ENCODE measurements at regions not wholly inside any gene's neighbourhood (a gene's known extent, or its start where the extent isn't known, plus 50 kb on each side); places are given as distances from the start of the nearest gene placed in this dataset.
A peak's percentile ranks its signal among the peaks of the same experiment; 100 is the strongest.

GRCh38 chr11:112689851-112690250 is 271.4 kb upstream of the NCAM1 start:
- Histone ChIP-seq H3K27me3 (ENCODE audit: control insufficient read depth, insufficient read depth, low read length) (no peaks in the 10 kb centered on the region), H3K36me3 (ENCODE audit: control insufficient read depth, insufficient read depth, low read length) (no peaks in the 10 kb centered on the region), H3K4me3 (ENCODE audit: low read depth, low read length) (no peak overlapping the region)
- DNase-seq (ENCODE audit: low read depth) (no peak), FAIRE-seq (no peak)
- TF ChIP-seq, protein P1, sequence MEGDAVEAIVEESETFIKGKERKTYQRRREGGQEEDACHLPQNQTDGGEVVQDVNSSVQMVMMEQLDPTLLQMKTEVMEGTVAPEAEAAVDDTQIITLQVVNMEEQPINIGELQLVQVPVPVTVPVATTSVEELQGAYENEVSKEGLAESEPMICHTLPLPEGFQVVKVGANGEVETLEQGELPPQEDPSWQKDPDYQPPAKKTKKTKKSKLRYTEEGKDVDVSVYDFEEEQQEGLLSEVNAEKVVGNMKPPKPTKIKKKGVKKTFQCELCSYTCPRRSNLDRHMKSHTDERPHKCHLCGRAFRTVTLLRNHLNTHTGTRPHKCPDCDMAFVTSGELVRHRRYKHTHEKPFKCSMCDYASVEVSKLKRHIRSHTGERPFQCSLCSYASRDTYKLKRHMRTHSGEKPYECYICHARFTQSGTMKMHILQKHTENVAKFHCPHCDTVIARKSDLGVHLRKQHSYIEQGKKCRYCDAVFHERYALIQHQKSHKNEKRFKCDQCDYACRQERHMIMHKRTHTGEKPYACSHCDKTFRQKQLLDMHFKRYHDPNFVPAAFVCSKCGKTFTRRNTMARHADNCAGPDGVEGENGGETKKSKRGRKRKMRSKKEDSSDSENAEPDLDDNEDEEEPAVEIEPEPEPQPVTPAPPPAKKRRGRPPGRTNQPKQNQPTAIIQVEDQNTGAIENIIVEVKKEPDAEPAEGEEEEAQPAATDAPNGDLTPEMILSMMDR (IDR thresholded peaks at IDR 0.05; ENCODE audit: insufficient read depth, low read length, severe bottlenecking): no peak

- H3K27me3 ChIP-seq (ENCODE audit: control insufficient read depth, insufficient read depth, low read length): no peaks in the 10 kb centered on the region
- DNase-seq (ENCODE audit: low read depth) (peak; percentile 22), FAIRE-seq (no peak)
- TF ChIP-seq, protein P1 (IDR thresholded peaks at IDR 0.05; ENCODE audit: insufficient read depth, low read length, severe bottlenecking): no peak
- H3K4me3 ChIP-seq (ENCODE audit: low read depth, low read length): no peak overlapping the region
- H3K36me3 ChIP-seq (ENCODE audit: control insufficient read depth, insufficient read depth, low read length): no peaks in the 10 kb centered on the region
These were observed 267.4 kb upstream of the NCAM1 start for GRCh38 chr11:112693781-112694180.

DNA sequence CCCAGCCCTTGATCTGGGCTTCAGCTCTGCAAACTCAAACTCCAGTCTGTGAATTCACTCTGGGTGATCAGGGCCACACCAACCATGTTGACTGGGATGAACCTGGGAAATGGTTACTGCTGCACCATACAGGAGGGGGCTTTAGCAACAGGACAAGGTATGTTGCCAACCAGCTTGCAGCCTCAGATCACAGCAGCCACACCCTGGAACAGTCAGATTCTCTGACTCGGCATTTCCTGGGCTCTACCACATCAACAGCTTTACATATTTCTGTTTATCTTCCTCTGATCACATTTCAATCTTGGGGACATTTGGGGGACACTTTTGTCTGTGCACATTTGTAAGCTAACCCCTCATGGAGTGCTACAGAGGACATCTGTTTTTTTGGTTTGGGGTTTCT is 267.0 kb upstream of the NCAM1 start:
- H3K4me3 ChIP-seq (ENCODE audit: low read depth, low read length): no peak overlapping the region
- peak; percentile 61 for DNase-seq (ENCODE audit: low read depth)
- FAIRE-seq: peak; percentile 86
- H3K36me3 ChIP-seq (ENCODE audit: control insufficient read depth, insufficient read depth, low read length): no peaks in the 10 kb centered on the region
- TF ChIP-seq, protein P1 (IDR thresholded peaks at IDR 0.05; ENCODE audit: insufficient read depth, low read length, severe bottlenecking): no peak
- H3K27me3 ChIP-seq (ENCODE audit: control insufficient read depth, insufficient read depth, low read length): no peaks in the 10 kb centered on the region

DNA sequence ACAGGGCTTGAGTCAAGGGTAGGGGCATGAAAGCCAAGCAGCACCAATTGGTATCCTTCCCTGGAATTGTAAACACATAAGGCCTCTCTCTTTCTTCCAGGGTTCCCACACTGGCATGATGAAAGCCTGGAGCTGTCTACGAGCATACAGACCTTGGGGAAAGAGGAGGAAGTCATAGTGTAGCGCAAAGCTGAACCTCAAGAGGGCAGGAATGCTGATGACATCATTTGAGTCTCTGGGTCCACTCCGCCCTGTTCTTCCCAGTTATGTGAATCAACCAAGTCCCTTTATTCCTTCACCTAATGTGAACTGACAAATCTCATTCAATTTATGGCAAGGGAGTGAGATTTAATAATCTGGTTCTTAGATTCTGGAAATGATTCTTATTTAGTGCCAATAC is 266.4 kb upstream of the NCAM1 start:
- H3K36me3 ChIP-seq (ENCODE audit: control insufficient read depth, insufficient read depth, low read length): no peaks in the 10 kb centered on the region
- FAIRE-seq (no peak), DNase-seq (ENCODE audit: low read depth) (peak; percentile 74)
- H3K4me3 ChIP-seq (ENCODE audit: low read depth, low read length): no peak overlapping the region
- TF ChIP-seq, protein P1 (IDR thresholded peaks at IDR 0.05; ENCODE audit: insufficient read depth, low read length, severe bottlenecking): peak; percentile 18
- H3K27me3 ChIP-seq (ENCODE audit: control insufficient read depth, insufficient read depth, low read length): no peaks in the 10 kb centered on the region

DNA sequence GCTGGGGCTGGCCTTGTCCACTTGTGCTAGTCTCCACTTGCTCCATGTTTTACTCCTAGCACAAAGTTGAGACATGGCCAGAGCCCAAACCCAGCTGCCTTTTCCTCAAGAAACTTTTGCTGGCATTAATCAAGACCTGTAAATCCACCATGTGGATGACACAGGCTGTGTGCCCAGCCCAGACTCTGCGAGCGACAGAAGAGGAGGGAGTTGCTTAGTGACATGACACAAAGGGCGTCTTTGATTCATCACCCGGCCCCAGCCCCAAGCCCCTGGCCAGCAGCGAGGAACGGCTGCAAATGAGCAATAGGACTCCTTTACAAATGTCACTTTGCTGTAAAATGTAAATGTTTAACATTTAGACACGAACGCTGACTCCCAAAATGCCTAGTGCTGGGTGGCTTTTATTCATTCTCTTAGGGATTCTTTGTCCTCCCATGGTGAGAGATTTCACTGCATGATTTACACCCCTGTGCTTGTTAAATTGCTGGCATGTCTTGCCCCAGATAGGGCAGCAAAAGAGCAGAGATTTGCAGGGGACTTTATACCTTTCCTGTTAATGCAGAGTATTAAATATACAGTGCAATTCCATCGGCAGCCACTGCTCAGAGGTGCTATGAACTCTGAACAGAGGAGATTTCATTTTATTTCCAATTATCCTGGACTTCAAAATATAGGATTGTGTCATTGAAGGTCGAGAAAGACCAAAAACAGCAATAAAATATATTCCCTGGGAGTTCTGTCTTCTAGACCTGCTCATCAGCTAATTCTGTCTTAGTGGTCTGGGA is 263.6 kb upstream of the NCAM1 start:
- Histone ChIP-seq H3K4me3 (ENCODE audit: low read depth, low read length) (no peak overlapping the region), H3K36me3 (ENCODE audit: control insufficient read depth, insufficient read depth, low read length) (no peaks in the 10 kb centered on the region), H3K27me3 (ENCODE audit: control insufficient read depth, insufficient read depth, low read length) (no peaks in the 10 kb centered on the region)
- TF ChIP-seq, protein P1 (IDR thresholded peaks at IDR 0.05; ENCODE audit: insufficient read depth, low read length, severe bottlenecking): no peak
- DNase-seq (ENCODE audit: low read depth) (no peak), FAIRE-seq (no peak)

GRCh38 chr11:112705148-112705547 is 256.1 kb upstream of the NCAM1 start:
- TF ChIP-seq, protein P1 (IDR thresholded peaks at IDR 0.05; ENCODE audit: insufficient read depth, low read length, severe bottlenecking): no peak
- Histone ChIP-seq H3K36me3 (ENCODE audit: control insufficient read depth, insufficient read depth, low read length) (no peaks in the 10 kb centered on the region), H3K4me3 (ENCODE audit: low read depth, low read length) (no peak overlapping the region), H3K27me3 (ENCODE audit: control insufficient read depth, insufficient read depth, low read length) (no peaks in the 10 kb centered on the region)
- no peak for DNase-seq (ENCODE audit: low read depth)
- no peak for FAIRE-seq

Measured in bronchial epithelial cell (primary cell).